Anterior cingulate cortex (tissue), 58 donors: ENCODE measurements at regions not wholly inside any gene's neighbourhood (a gene's known extent, or its start where the extent isn't known, plus 50 kb on each side); places are given as distances from the start of the nearest gene placed in this dataset.
"Not testable (repeated sequence)": the region's sequence is repeated elsewhere in the genome, so short reads cannot be mapped to it uniquely, and the experiment has no call there.

ENCODE experiments used
- DNase-seq, 58 donors: peaks; one replicate each; lab custom pipeline; 2025; lab: John Stamatoyannopoulos, UW

DNA sequence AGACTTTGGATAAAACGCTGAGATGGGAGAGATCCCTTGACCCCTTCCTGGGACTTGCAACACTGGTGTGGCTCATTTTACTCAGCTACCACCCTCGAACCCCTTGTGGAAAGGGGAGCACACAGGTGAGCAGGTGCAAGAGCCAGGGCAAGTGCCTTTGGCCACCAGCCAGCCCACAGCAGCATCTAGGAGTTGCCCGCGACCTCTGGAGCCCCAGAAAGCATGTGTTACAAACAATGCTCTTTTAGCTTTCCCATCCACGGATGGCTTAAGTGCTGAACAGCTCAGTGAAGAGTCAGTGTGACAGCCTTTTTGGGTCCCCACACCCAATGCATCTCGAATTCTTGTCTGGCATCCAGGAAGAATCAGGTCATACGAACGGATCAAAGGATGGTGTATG, 197.8 kb downstream of the MEMO1 start:
- DNase-seq = no peak

DNA sequence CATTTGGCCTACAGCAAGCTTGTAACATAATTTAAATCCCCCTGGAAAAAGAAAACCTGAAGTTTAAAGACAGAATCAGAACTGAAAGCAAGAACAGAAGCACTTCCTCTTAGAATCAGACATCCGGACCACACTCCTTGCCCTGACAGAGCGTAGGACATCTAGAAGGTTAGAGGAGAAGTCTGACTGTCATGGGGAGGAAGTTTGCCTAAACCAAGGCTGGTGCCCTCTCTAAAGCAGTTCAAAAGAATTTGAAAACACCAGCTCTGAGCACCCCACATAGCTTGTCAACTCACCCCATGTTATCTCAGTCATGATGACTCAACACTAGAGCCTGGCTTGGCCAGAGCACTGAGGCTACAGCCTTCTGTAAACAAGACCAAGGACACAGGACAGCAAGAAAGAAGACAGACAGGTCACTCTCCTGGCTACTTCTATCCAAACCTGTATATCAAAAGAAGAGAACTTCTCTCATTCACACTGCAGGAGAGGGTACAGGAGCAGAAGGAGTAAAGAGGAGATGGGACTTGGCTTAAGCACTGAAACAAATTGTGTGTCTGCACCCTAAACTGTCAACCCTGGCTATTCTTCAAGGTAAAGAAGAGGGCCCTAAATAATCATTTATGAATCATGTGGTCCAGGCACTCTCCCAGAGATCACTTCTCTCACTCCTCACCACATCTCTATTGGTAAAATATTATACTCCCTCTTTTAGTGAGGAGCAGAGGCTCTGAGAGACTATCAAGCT, 198.6 kb downstream of the MEMO1 start:
- DNase-seq = no peak

DNA sequence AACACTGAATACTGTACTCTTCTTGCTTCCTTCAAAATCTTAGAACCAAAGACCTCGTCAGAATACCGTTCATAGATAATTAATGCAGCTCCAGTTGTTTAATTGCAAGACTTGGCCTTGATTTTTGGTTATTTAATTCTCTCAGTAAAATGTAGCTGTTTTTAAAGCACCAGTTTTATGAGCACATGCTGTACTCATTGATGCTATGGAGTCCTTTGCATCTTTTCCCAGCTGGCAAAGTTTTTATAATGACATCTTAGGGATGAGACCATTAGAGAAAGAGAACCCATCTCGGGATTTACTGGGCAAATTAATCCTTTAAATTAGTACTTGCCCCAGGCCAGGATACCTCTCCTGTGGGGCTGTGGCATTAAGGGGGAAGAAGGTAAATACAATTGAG, 199.3 kb downstream of the MEMO1 start:
- no peak for DNase-seq

DNA sequence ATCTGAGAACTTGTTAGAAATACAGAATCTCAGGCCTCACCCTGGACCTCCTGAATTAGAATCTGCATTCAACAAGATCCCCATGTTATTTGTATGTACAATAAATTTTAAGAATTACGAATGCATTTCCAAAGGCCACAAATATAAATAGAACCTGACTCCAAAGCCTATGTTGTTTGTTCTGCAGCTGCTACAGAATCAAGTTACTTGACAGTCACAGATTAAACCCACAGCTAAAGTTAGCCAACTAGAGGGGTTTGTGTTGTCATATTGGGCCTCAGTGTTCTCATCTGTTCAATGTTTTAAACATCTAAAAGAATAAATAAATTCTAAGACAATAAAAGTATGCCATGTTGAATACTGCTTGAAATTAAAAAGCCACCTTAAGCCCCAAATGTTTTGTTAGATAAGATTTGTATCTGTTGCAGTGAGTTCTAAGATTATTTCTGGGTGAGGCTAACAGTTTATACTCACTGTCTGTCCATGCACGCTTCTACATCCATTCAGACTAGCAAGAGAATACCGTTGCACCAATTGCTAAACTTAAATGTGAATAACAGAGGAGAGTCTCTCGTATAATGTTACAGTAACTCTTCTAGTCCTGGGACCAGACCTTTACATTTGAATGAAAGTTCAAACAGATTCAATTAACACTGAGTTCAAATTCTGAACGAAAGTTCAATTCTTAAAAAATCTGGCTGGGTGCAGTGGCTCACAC, 200.4 kb downstream of the MEMO1 start:
- no peak for DNase-seq

DNA sequence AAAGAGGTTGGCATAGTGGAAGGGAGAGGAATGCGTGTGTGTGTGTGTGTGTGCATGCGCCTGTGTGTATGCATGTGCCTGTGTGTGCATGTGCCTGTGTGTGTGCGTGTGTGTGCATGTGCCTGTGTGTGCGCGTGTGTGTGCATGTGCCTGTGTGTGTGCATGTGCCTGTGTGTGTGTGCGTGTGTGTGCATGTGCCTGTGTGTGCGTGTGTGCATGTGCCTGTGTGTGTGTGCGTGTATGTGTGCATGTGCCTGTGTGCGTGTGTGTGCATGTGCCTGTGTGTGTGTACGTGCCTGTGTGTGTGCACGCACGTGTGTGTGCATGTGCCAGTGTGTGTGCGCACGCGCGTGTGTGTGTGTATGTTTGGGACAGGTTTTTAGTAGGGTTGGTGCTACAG, 205.1 kb downstream of the MEMO1 start:
- no peak for DNase-seq

DNA sequence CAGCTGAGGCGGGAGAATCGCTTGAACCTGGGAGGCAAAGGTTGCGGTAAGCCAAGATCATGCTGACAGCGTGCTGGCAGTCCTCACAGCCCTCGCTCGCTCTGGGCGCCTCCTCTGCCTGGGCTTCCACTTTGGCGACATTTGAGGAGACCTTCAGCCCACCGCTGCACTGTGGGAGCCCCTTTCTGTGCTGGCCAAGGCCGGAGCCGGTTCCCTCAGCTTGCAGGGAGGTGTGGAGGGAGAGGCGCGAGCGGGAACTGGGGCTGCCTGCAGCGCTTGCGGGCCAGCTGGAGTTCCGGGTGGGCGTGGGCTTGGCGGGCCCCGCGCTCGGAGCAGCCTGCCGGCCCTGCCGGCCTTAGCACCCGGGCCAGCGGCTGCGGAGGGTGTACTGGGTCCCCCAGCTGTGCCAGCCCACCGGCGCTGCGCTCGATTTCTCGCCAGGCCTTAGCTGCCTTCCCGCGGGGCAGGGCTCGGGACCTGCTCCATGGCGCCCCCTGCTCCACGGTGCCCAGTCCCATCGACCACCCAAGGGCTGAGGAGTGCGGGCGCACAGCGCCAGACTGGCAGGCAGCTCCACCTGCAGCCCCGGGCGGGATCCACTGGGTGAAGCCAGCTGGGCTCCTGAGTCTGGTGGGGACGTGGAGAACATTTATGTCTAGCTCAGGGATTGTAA, 207.2 kb downstream of the MEMO1 start:
- not testable (repeated sequence) for DNase-seq

DNA sequence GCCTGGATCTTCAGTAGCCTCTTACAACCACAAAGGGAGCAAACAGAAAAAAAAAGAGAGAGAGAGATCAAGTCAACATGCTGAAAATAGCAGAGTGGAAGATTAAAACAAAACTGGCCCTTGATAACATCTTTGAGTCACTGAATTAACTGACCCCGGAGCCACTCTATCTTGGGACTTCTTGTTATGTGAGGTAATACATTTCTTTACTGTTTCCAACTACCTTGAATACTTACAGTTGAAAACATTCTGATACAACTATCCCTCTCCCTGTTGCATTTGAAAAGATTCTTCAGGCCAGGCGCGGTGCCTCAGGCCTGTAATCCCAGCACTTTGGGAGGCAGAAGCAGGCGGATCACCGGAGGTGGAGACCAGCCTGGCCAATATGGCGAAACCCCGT, 208.1 kb downstream of the MEMO1 start:
- DNase-seq = no peak

DNA sequence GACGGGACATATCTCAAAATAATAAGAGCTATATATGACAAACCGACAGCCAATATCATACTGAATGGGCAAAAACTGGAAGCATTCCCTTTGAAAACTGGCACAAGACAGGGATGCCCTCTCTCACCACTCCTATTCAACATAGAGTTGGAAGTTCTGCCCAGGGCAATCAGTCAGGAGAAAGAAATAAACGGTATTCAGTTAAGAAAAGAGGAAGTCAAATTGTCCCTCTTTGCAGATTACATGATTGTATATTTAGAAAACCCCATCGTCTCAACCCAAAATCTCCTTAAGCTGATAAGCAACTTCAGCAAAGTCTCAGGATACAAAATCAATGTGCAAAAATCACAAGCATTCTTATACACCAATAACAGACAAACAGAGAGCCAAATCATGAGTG, 211.5 kb downstream of the MEMO1 start:
- not testable (repeated sequence) for DNase-seq

DNA sequence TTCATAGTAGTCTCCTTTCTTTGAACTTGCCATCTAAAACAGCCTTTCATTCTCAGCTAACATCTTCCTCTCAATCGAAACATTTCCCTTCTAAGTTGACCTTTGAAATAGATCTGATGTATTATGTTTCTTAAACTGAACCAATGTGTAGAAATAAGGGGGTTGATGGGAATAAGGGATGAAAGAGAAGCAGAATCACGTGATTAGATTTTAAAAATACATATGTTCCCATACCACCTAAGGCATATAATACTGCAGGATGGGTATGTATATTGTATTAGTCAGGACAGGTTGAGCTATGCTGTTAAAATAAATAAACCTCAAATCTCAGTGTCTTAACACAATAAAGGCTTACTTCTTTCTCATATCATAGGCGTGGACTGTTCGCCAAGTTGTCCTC, 207.5 kb upstream of the SRD5A2 start:
- no peak for DNase-seq

DNA sequence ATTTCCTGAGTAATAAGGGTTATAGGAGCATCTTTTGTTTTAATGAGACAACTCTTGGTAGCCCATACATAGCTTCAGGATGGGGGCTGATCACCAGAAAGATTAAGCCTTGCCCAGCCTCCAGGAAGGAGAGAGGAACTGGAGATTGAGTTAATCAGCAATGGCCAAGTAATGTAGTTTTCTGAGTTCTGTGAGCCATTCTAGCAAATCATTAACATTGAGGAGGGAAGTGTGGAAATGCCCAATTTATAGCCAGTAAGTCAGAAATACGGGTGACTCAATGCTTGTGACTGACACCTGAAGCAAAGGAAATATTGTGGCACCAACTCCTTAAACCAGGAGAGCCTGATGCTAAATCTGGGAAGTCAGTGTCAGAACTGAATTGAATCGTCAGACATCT, 205.1 kb upstream of the SRD5A2 start:
- DNase-seq = no peak

DNA sequence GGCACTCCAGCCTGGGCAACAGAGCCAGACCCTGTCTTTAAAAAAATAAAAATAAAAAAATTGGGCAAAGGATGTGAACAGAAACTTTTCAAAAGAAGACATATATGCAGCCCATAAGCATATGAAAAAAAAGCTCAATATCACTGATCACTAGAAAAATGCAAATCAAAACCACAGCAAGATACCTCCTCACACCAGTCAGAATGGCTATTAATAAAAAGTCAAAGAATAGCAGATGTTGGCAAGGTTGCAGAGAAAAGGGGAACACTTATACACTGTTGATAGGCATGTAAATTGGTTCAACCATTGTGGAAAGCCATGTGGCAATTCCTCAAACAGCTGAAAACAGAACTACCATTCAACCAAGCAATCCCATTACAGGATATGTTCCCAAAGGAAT, 204.1 kb upstream of the SRD5A2 start:
- DNase-seq = no peak

DNA sequence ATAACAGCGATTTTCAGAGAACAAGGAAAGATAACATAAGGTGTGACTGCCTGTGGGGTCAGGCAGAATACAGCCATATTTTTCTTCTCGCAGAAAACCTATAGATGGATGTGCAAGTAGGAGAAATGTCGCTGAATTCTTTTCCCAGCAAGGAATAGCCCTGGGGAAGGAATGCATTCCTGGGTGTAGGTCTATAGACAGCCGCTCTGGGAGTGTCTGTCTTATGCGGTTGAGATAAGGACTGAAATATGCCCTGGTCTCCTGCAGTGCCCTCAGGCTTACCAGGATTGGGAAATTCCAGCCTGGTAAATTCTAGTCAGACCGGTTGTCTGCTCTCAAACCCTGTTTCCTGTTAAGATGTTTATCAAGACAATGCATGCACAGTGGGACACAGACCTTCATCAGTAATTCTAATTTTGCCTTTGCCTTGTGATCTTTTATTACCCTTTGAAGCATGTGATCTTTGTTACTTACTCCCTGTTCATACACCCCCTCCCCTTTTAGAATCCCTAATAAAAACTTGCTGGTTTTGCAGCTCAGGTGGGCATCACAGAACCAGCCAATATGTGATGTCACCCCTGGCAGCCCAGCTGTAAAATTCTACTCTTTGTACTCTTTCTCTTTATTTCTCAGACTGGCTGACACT, 202.8 kb upstream of the SRD5A2 start:
- DNase-seq = not testable (repeated sequence)

DNA sequence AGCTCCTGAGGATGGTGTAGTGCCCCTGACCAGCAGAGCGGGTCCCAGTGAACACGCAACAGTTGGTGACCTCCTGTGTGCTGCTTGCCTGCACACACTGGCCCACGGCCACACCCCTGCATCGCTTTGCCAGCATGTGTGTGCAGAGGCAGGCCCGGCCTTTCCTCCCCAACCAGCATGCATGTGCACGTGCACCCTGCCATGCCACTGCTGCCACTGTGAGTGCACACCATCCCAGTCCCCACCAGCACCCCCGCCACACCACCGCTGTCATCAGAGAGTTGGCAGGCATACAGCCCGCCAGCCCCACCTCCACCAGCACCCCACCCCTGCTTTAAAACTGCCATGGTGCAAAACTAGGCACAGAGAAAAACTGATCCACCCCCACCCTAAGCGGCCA, 197.4 kb upstream of the SRD5A2 start:
- DNase-seq = no peak

DNA sequence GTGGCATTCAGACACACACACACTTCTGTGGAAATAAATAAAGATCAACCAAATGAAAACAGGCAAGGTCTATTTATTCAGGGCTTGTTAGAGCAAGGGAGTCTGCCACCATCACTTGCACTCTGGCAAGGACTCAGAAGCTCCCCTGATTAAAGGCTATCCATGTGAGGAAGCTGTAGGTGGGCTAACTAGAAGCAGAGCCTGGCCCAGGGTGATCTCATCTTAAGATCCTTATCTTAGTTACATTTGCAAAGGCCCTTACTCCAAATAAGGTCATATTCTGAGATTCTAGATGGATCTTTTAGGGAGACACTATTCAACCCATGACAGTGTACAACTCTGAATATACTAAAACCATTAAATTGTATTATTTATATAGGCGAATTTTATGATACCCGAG, 190.0 kb upstream of the SRD5A2 start:
- no peak for DNase-seq

DNA sequence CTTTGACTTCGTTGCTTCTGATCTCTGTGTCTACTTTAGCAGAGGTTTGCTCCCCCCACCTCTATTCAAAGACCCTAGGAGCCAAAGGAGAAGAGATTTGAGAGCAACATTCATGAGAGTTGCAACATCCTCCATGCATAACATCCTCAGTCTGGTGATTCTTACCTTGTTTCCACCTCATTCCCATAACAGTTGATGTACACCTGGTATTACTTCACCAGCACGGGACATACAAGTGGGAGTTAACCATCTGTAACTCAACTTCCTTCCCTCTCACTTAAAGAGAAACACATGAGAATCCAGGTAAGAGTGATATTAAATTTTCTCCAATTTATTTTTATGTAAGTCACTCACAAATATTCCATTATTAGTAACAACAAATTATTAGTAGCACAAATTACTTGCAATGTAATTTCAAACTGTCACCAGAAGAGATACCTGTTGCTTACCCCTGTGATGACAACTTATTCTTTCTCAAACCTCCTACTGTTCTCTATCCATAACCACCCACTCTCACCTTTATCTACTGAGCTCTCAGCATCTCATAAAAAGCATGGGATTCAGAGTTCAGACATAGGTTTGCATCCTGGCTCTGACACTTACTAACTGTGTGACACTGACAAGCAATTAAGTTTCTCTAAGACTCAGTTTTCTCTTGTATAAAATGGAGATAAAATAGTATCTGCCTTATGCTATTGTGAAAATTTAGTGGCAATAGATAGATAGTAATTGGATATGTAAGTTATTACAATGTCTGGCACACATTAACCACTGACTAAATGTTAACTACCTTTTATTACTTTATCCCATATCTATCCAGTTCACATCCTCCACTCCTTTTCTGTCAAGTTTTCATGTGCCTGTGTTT, 184.6 kb upstream of the SRD5A2 start:
- no peak for DNase-seq

DNA sequence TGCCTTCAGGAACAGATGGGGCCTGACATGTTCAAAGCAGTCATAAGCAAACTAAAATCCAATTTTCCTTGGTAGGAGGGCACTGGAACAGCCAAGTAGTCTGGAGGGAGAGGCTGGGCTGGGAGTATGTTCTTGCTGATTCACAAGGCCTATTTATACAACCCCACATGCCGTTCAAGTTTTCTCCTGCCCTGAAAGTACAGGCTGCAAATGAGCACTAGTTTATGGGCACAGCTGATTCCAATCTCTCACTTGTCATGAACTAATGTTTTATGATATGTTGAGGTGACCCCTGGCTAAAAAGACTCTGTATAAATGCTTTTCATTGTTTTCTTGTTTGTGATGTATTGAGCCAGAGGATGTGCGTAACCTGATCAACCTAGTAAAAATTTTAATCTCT, 183.4 kb upstream of the SRD5A2 start:
- no peak for DNase-seq

DNA sequence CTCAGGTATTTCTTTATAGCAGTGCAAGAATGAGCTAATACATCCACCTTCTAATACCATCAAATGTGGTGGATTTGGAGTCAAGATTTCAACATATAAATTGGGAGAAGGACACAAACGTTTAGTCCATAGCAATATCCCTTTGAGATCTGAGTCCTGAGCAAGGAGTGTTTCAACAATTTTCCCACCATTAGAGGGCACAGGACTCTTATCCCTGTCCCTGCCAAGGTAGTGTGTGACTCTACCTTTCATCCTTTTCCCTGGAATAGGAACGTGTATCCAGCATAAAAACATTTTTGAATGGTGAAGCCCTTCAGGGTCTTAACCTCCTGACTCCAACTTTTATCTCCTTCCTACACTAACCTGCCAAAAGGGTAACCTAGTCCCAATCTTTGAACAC, 181.3 kb upstream of the SRD5A2 start:
- DNase-seq = no peak

DNA sequence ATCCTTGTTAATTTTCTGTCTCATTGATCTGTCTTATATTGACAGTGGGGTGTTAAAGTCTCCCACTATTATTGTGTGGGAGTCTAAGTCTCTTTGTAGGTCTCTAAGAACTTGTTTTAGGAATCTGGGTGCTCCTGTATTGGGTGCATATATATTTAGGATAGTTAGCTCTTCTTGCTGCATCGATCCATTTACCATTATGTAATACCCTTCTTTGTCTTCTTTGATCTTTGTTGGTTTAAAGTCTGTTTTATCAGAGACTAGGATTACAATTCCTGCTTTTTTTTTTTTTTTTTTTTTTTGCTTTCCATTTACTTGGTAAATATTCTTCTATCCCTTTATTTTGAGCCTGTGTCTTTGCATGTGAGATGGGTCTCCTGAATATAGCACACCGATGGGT, 176.6 kb upstream of the SRD5A2 start:
- DNase-seq = not testable (repeated sequence)

DNA sequence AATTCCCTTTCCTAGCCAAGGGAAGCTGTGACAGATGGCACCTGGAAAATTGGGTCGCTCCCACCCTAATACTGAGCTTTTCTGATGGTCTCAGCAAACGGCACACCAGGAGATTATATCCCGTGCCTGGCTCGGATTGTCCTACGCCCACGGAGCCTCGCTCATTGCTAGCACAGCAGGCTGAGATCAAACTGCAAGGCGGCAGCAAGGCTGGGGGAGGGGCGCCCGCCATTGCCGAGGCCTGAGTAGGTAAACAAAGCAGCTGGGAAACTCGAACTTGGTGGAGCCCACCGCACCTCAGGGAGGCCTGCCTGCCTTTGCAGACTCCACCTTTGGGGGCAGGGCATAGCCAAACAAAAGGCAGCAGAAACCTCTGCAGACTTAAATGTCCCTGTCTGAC, 168.0 kb upstream of the SRD5A2 start:
- DNase-seq = not testable (repeated sequence)

DNA sequence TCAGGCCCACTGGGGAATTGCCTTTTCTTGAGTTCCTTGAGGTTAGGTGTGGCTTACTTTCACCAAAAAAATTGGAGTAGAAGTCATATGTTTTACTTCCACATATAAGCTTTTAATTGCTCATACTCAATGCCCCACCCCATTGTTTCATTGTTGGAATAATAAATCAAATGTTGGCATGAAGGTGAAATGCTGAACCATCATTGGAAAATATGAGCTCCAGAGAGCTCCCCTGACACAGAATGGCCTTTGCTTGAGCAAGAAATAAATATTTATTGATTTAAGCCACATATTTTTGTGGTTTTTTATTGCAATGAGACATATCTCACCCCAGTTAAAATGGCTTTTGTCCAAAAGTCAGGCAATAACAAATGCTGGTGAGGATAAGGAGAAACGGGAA, 167.3 kb upstream of the SRD5A2 start:
- no peak for DNase-seq
